GM19023 (cell line): ENCODE measurements at regions not wholly inside any gene's neighbourhood (a gene's known extent, or its start where the extent isn't known, plus 50 kb on each side); places are given as distances from the start of the nearest gene placed in this dataset.
"Not testable (repeated sequence)": the region's sequence is repeated elsewhere in the genome, so short reads cannot be mapped to it uniquely, and the experiment has no call there.

Source experiments
- ATAC-seq: cut with Tn5 transposase; IDR thresholded peaks from one replicate; pipeline ENCODE4 v1.9.1; 2021; ENCODE audit warnings: mild to moderate bottlenecking, moderate library complexity; ENCODE audit not compliant: unreplicated experiment

DNA sequence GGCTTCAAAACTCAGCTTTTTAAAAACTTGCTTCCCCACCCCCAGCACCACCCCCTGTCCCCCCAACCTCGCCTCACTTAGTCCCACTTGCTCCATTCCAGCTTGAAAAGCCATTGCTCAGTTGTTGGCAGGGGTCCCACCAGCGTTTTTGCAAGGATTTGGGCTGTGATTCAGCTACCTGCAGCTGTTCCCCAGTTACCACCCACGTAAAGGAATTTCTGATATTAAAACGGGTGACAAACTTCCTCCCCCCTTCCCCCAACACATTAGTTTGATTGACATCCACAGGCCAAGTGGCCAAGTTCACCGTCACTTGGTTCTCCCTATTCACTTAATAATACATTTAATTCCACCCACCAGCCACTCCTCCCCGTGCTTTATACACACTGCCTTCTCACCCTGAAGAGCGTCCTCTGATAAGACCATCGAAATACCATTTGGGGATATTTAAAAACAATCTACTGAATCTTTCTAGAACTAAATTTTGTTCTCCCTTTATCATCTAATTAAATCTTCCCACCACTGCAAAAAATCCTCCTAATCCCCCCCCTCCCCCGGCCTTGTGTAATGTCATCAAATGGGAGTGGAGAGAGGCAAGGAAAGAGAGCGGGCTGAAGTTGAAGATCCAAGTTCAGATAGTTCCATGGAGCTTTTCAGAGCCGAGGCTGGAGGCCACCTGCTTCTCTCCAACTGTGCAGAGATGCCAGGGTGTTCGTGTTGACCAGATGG is 55.1 kb downstream of the SOX9 start:
- no peak for ATAC-seq

DNA sequence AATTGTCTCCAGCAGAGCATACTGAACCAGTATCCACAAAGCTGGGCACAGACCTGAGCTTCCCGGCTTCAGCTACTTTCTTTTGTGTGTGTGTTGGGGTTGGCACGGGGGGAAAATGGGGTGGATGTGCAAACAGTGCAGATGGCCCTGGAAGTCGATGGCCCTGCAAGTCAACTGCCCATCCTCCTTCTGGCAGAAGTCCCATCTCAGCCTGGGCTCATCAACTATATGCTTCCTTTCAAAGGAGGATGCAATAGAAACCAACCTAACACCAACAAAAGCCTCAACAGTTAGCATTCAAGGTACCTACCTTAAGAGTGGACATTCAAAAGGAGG is 55.7 kb downstream of the SOX9 start:
- no peak for ATAC-seq

DNA sequence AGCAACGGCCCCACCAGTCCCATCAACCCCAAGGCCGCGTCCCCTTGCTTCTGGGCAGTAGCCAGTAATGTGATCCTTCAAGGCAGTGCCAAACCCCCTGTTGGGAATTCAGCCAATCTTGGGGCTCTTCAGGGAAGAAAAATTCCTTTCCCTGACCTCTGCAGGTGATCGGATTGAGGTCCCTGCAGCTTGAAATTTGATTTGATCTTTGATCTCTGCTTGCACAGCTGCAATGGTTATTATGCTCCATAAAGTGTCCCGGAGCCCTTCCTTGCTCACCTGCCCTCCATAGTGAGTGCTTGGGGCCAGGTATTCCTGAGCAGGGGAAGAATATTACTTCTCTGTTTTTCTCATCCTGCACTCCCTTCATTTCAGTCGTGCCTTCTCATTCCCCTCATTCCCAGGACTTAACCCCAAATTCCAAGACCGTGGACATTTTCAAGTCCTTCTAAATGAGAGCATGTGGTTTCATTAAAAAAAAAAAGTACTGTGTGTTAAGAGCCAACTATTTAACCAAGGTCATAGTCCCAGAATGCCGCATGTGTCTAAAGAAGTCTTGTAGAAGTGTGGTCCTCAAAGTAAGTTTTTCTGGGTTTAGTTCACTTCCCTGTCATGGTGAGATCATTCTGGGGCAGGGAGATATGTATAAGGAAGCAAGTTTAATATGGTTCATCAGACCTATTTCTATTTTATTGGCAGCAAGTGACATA is 56.3 kb downstream of the SOX9 start:
- no peak for ATAC-seq

DNA sequence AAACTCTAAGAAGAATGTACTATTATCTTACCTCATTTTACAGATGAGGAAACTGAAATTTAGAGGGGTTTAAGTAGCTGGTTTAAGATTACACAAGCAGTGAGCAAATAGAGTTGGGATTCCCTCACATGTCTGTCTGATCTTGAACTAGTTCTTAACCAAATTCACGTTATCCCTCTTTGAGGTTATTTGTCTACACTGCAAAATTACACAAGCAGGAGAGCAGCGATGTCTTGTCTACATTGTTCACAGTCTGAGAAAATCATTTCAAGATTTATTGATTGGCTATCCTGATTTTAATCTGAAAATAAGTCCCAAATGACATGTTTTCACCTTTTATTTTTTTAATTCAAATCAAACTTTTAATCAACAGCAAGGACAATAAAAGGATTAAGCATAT is 56.9 kb downstream of the SOX9 start:
- ATAC-seq = no peak

DNA sequence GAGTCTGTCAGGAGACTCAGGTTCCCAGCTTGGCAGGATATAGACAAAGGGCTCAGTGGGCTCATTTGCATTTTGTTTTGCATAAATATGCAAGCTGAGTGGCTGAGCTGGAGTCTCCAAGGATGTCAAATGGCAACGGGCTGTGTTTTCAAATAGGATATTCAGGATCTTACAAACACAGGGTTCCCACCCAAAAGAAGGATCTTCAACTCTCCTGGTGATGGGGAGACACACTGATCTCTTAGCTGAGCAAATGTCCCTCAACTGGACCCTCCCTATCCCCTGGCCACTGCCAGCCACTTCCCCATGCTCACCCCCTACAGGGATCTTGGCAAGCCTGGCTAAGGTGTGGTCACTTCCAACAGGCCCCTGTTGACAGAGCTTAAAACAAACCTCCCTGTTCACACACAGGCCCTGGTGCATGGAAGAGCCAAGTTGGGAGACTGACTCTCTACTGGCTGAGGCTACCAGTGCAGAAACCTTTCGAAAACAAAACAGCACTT is 61.6 kb downstream of the SOX9 start:
- ATAC-seq = no peak

DNA sequence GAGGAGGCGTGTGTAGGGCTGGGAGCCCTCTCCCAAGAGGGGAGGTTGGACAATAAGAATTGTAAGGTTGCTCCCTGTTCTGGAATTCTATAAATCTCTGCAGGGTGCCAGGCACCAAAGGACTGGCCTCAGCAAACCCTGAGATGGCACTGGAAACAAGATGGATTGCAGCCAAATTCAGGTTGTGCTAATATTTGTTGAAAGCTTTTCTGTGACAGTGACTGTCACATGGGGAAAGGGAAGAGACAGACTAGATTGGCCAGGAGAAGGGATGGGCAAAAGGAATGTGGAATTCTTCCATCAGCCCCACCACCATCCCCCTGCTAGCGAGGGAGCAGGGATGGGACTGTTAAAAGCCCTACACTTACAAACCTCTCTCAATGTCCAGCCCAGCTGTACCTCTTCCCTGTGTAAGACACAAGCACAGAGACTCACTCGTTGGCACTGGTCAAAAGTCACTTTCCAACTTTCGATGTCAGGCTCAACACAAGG is 62.4 kb downstream of the SOX9 start:
- ATAC-seq = no peak

DNA sequence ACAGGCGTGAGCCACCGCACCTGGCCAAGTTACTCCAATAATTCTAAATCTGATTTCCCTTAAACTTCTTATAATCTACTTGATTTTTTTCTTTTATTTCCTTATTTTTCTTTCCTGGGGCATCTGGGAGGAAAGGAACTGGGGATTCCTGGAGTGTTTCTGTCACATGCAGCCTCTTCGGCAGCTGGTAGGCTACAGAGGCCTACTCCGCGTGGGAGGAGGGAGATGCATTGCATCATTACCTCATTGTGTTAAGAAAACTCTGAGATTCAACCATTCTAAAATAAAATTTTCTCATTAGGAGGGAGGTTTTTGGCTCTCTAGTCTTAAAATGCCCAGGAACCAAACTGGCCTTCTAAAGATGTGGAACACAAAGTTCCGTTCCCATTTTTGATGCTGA is 64.0 kb downstream of the SOX9 start:
- ATAC-seq = no peak

DNA sequence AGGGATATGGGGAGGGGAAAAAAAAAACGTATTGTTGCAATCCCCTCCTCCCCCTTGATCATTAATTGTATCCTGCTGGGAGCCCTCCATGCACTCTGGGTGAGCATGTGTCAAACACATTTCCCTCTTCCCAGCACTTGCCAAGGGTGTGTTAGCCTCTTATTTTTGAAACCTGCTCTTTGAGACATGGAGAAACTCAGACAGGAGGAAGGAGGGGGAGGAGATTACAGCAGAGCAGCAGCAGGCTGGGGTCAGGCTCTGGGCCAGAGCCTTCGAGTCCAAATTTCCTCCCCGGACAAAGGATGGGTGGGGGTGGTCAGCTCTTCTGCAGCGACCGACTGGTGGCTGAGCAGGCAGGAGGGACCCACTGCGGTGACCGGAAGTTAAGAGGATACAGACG is 64.7 kb downstream of the SOX9 start:
- no peak for ATAC-seq

DNA sequence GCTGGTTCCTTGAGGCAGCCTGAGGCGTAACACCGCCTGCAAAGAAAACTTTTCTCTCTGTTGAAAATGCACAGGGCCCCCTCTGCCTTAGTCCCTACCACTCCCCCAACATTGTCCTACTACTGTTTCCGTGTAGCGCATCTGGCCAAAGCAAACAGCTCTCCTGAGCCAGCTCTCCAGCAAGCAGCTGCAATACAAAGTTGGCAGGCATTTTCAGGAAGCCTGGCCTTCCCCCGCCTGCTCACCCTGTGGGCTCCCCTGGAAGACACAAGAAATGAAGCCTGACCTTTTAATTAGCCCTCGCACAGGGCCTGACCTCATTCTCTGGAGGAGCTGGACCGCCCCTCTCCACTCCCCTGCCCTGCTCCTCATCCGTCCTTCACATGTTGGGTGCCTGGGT is 66.7 kb downstream of the SOX9 start:
- no peak for ATAC-seq

DNA sequence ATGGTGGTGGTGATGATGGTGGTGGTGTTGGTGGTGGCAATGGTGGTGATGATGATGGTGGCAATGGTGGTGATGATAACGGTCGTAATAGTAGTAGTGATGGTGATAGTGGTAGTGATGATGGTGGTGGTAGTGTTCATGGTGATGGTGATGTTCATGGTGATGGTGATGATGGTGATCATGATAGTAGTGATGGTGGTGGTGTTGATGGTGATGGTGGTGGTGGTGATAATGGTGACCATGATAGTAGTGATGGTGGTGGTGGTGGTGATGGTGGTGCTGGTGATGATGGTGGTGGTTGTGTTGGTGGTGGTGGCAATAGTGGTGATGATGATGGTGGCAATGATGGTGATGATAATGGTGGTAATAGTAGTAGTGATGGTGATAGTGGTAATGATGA is 68.0 kb downstream of the SOX9 start:
- no peak for ATAC-seq

DNA sequence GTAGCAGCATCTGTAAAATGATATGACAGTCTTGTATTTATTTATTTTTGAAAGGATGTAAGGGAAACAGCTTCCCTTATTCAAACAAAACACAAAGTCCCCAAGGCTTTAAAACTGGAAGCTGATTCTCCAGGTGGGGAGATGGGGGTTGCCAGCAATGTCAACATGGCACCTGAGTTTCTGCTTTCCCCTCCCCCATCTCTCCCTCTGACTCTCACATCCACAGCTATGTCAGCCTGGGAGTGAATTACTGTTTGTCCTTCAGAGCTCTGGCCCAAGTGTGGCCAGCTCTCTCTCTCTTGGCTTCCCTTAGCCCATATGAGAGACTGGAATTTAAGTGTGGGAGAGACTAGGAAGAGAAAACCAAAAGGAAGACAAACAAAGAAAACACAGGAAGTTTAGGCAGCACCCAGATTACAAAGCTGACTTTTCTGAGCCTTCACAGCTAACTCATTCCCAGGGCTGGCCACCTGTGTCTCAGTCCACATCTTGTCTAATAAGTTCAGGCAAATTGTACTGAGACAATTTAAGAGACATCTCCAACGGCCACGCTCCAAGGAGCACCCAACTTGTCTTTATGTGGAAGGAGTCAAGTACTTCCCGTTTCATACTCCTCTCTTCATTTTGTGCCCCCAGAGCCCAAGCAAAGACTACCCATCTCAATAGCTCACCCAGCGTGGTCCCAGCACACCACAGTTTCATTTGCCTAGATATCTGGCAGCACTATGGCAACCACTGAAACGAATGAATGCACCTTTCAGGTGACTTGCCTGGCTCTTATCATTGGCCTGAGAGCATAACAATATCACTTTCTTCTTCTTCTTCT is 69.2 kb downstream of the SOX9 start:
- ATAC-seq = no peak

DNA sequence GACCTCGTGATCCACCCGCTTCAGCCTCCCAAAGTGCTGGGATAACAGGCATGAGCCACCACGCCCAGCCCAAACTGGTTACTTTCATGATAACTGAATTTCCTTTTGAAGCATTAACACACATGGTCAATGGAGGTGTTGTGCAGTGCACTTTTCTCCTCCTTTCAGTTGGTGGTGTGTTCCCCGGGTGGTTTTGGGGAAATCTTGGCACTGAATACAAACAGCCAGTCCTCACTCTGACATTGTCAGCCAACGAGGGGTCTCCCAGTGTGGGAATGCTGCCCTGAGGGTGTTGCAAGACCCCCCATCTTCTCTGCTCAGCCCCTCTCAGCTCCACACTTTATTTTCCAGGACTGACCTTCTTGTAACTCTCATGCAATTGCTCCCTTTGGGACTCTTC is 70.5 kb downstream of the SOX9 start:
- no peak for ATAC-seq

DNA sequence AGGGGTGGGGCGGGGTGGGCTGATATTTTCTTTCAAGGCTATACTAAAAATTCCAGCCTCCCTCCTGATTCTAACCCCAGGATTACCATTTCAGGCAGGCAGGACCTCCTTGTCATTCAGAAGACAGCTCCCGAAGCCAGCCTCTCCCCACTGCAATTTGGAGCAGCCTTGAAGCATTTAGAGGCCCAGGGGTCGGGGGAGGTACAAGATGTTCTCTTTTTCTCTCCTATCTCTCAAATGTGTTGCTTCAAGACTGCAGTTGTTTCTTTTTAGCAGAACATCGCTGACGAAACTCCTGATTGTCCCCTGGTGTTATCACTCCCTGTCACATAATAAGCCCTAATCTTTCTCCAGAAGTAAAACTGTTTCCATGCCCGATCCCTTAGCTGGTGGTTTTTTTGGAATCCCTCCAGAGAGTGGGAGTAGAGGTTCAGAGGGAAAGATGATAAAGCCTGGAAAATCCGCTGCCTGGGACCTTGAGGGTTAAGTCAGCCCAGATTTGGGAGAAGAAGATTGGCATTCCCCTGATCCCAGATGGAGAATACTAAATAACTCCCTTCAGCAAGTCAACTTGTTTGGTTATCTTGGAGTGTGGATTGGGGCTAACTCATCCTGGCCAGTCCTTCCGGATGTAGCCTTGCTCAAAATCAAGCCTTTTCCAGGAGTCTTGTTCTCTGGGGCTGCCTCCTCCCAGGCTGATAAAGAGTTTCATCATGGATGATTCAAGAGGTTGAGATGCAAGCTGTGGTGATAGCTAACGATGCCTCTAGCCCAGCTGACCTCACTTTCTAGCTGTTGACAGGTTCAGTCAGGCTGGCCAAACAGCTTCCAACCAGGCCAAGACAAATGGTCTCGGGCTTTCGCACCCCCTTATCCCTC is 71.3 kb downstream of the SOX9 start:
- no peak for ATAC-seq

DNA sequence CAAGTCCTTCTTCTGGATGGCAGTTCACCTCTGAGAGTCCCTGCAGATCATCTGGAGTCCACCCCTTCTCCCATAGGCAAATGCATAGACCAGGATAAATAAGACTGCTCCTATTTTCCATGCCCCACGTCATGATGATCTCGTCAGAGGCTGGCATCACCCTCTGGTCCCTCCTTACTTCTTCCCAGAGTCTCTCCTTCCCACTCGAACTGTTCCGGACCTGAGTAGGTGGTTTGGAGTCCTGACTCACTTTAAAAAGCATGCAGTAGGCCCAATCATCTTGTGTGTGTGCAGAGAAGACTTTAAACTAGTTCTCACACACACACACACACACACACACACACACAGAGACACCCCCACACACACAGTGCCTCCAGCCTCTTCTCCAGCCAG is 72.0 kb downstream of the SOX9 start:
- ATAC-seq = no peak

DNA sequence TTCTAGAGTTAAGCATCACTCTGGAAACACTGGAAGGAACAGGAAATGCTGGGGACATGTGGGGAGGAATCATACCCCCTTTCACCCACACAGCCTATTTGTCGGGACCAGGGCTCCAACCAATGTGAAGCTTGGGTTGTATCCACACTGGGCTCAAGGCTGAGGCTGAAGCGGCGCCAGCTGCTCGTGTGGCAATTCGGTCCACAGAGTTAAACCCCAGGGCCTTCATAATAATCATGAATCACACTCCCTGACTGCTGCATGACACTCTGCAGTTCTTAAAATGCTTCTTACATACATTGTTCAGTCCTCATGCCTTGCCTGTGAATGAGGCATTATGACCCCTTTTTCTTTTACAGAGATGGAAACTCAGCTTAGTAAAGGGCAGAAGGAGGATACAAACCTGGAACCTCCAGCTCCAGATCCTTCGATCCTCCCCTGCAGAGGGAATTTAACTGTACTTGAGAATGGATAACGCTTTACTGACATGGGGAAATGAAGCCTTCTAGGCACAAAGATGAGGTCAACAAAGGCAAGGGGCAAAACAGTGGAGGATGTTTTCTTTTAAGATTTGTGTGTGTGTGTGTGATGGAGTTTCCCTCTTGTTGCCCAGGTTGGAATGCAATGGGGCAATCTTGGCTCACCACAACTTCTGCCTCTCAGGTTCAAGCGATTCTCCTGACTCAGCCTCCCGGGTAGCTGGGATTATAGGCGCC is 72.7 kb downstream of the SOX9 start:
- ATAC-seq = no peak

DNA sequence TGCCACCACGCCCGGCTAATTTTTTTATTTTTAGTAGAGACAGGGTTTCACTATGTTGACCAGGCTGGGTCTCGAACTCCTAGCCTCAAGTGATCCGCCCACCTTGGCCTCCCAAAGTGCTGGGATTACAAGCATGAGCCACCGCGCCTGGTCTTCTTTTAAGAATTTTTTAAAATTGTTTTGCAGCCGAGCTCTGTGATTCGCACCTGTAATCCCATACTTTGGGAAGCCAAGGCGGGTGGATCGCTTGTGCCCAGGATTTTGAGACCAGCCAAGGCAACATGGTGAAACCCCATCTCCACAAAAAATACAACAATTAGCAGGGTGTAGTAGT is 73.3 kb downstream of the SOX9 start:
- ATAC-seq = not testable (repeated sequence)

DNA sequence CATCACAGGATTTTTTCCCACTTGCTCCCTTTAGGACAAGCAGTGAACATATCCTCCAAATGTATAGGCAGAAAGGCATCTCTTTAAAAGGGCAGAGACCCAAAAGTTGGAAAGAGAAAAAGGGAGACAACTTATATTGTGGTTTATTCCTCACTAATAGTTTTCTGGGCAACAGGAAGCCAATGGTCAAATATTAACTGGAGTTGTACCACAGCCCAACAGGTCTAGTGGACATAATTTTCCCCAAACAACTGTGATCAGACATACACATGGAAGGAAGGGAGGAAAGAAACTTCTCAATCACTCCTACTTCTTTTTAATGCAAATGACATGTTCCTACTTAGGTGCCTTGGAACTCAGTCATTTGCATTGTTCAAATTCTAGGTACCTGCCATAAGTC is 78.4 kb downstream of the SOX9 start:
- no peak for ATAC-seq

DNA sequence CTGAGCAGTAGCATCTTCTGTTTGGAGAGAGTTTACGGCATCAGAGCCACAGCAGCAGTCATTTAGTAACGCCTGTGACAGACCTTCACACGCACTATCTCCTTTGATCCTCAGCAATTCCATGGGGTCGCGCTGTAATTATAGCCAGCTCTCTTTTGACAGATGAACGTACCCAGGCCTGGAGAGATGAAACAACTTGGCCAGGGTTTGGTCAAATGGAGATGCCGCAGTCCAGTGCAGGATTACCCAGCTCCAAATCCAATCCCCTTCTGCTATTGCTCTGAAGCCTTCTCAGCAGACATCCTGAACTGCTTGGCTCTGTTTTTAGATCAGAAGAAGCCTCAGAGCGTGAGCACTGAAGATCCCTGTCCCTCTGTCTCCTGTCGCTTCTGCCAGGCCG is 83.9 kb downstream of the SOX9 start:
- no peak for ATAC-seq

DNA sequence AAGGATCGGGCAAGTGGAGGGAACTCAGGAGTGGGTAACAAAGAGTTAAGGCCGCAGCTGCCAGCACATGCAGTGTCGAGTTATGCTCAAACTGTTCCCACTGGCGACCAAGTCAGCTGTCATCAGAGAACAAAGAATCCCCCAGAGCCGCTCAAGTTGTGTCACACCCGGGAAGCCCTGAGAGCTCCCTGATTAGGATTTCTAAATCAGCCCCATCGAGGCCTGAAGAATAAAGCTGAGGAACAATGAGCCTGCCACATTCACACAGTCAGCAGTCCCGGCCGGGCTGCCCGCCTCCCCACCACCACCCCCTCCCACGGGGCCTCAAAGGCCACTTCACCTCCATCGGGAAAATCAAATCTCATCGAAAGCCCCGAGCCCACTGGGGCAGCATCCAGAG is 84.5 kb downstream of the SOX9 start:
- ATAC-seq = no peak

DNA sequence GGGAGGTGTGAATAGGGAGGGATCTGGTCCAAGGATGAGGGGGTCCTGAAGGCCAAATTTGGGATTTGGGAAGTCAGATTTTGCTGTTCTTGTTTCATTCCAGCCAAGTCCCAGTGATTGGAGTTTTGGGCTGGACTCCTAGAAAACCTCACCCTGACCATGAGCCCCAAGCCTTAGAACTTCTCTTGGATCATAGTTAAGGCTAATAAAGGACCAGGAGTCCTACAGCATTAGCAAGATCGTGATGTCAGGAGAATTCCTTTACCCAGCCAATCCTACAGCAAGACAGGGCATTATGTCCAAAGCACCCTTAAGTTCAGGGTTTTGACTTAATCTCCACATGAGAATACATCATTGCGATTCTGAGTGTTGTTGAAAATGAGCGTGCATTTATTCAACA is 85.0 kb downstream of the SOX9 start:
- no peak for ATAC-seq
